ENCODE measurements at regions not wholly inside any gene's neighbourhood (a gene's known extent, or its start where the extent isn't known, plus 50 kb on each side); places are given as distances from the start of the nearest gene placed in this dataset.

DNA sequence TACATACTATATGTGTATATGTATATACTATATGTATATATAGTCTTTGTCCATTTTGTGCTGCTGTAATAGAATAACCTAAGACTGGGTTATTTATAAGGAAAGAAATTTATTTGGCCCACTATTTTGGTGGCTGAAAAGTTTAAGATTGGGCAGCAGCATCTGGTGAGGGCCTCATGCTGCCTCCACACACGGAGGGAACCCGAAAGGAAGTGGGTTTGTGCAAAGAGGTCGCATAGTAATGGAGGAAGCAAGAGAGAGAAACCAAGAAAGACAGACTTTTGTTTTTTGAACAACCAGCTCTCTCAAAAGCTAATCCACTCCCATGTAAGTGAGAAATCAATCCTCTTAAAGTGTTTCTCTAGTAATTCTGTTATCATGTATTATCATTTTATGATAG lies 1147.3 kb downstream of the NCAM2 start (continued):
- TF ChIP-seq TCF12 (IDR thresholded peaks at IDR 0.05; ENCODE audit: low read depth, low read length): no peak

Measured in H1 (cell line).